ENCODE measurements at regions not wholly inside any gene's neighbourhood (a gene's known extent, or its start where the extent isn't known, plus 50 kb on each side); places are given as distances from the start of the nearest gene placed in this dataset.

GRCh38 chr5:143671674-143672569, 140.0 kb upstream of the HMHB1 start:
- TF ChIP-seq CBFB (CRISPR knock-in tag; IDR thresholded peaks at IDR 0.05) (no peak), CBX8 (IDR thresholded peaks at IDR 0.05; ENCODE audit: borderline replicate concordance, extremely low read depth, low read depth, low read length, poor library complexity, severe bottlenecking) (no peak), PML (IDR thresholded peaks at IDR 0.05; ENCODE audit: low read length) (no peak), BCLAF1 (IDR thresholded peaks at IDR 0.05; ENCODE audit: borderline replicate concordance in 1 of 2, control insufficient read depth in 1 of 2, low read depth in 2 of 2, low read length in 1 of 2) (no peak), CTCF (IDR thresholded peaks at IDR 0.05 in 2 of 3, conservative IDR thresholded peaks at IDR 0.05 in 1 of 3; ENCODE audit: insufficient read depth in 2 of 3, low read depth in 1 of 3, low read length in 3 of 3) (no peak), TAF15 (IDR thresholded peaks at IDR 0.05; ENCODE audit: low read depth, low read length) (no peak), FOXO4 (CRISPR knock-in tag; IDR thresholded peaks at IDR 0.05) (no peak), SNIP1 (IDR thresholded peaks at IDR 0.05; ENCODE audit: low read depth) (no peak), SREBF2 (CRISPR knock-in tag; IDR thresholded peaks at IDR 0.05) (no peak), RNF2 (IDR thresholded peaks at IDR 0.05) (no peak), RFX7 (CRISPR knock-in tag; IDR thresholded peaks at IDR 0.05) (no peak), ZBTB7A (IDR thresholded peaks at IDR 0.05; ENCODE audit: borderline replicate concordance, control insufficient read depth, low read depth, low read length) (no peak), SRF (CRISPR knock-in tag; IDR thresholded peaks at IDR 0.05) (no peak)
- TF ChIP-seq, protein P1, sequence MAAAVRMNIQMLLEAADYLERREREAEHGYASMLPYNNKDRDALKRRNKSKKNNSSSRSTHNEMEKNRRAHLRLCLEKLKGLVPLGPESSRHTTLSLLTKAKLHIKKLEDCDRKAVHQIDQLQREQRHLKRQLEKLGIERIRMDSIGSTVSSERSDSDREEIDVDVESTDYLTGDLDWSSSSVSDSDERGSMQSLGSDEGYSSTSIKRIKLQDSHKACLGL (CRISPR knock-in tag; IDR thresholded peaks at IDR 0.05; ENCODE audit: borderline replicate concordance, poor library complexity, severe bottlenecking) = no peak

Measured in K562 (cell line).